HCT116 (cell line): ENCODE measurements at regions not wholly inside any gene's neighbourhood (a gene's known extent, or its start where the extent isn't known, plus 50 kb on each side); places are given as distances from the start of the nearest gene placed in this dataset.

Experiments
- ATAC-seq: fragments of 200-7000 bp; cut with Tn5 transposase; 2 replicates; pipeline ENCODE4 v1.9.1; 2020; ENCODE audit warnings: mild to moderate bottlenecking, moderate library complexity
- BruUV-seq: library from RNA; stranded (reverse); fragments of 400-500 nt; replicated peaks from 2 replicates; lab custom pipeline; 2021; lab: Mats Ljungman, UMichigan
- CTCF ChIA-PET: fragments of 300-600 bp; sonication (Branson Sonifier 250); formaldehyde crosslinking; loops from one replicate; lab custom pipeline; 2021; ENCODE audit warnings: antibody characterized with exemption; lab: Charles Lee
- POLR2A ChIA-PET: fragments of 300-600, 350-600 bp; sonication (Branson Sonifier 250); formaldehyde crosslinking; loops from one replicate; lab custom pipeline; 2021; ENCODE audit warnings: antibody characterized with exemption; lab: Charles Lee
- RAD21 ChIA-PET, 2 experiments: fragments of 300-600 bp; sonication (Branson Sonifier 250); formaldehyde crosslinking; loops; one replicate each; lab custom pipeline; 2023; ENCODE audit warnings: low total read pairs in 2 of 2; ENCODE audit not compliant: uncharacterized antibody in 2 of 2, unreplicated experiment in 2 of 2, low non-redundant PET in 1 of 2; lab: Charles Lee
- DNase-seq: peaks from one replicate; pipeline ENCODE4 v3.0.0-alpha.2; 2010; ENCODE audit warnings: low read depth, low spot score
- H2AFZ ChIP-seq: fragments of 200-600 bp; shearing (Covaris generic), sonication (generic); 2 replicates; pipeline ENCODE4 v1.6.1; 2017; ENCODE audit warnings: low read depth, mixed run types, mixed read lengths, antibody characterized with exemption, low read length; ENCODE audit not compliant: poor library complexity, severe bottlenecking
- H3K27ac ChIP-seq: 2 replicates; pipeline ENCODE4 v1.5.1; 2012; ENCODE audit warnings: low read depth, low read length
- H3K27me3 ChIP-seq: fragments of 200-600 bp; sonication (generic); 2 replicates; pipeline ENCODE4 v1.6.1; 2016; ENCODE audit warnings: mixed run types, low read length, mixed read lengths; ENCODE audit not compliant: insufficient read depth
- H3K36me3 ChIP-seq, 2 experiments: fragments of 200-500 bp in 1 of 2; fragments of 200-600 bp in 1 of 2; sonication (Bioruptor generic) in 1 of 2; sonication (generic) in 1 of 2; 2 replicates each; pipeline versions ENCODE4 v1.5.1 to v1.6.1; 2014 to 2016; ENCODE audit warnings: low read length in 2 of 2, inconsistent platforms in 1 of 2, mixed read lengths in 1 of 2, mixed run types in 1 of 2; ENCODE audit not compliant: insufficient read depth in 2 of 2, control insufficient read depth in 1 of 2
- H3K4me1 ChIP-seq, 2 experiments: fragments of 200-600 bp in 1 of 2; sonication (generic) in 1 of 2; 2 replicates each; pipeline versions ENCODE4 v1.5.1 to v1.6.1; 2012 to 2017; ENCODE audit warnings: low read length in 2 of 2, inconsistent platforms in 1 of 2, mild to moderate bottlenecking in 1 of 2, mixed read lengths in 1 of 2, mixed run types in 1 of 2, moderate library complexity in 1 of 2; ENCODE audit not compliant: insufficient read depth in 2 of 2, control insufficient read depth in 1 of 2
- H3K4me2 ChIP-seq: fragments of 200-600 bp; sonication (generic); 2 replicates; pipeline ENCODE4 v1.6.1; 2017; ENCODE audit warnings: mixed run types, low read length, mixed read lengths
- H3K4me3 ChIP-seq, 2 experiments: fragments of 200-600 bp in 1 of 2; sonication (generic) in 1 of 2; replicated peaks in 1 of 2; 2 replicates each; pipeline ENCODE4 v1.5.1; 2011 to 2016; ENCODE audit warnings: low read length in 2 of 2, control low read depth in 1 of 2, low read depth in 1 of 2, mild to moderate bottlenecking in 1 of 2, mixed read lengths in 1 of 2, mixed run types in 1 of 2
- H3K79me2 ChIP-seq: fragments of 200-600 bp; sonication (generic); 2 replicates; pipeline ENCODE4 v1.6.1; 2017; ENCODE audit warnings: mild to moderate bottlenecking, mixed run types, low read length, moderate library complexity, mixed read lengths; ENCODE audit not compliant: insufficient read depth
- H3K9ac ChIP-seq: fragments of 200-600 bp; sonication (generic); 2 replicates; pipeline ENCODE4 v1.6.1; 2016; ENCODE audit warnings: low read length, mixed read lengths
- H3K9me2 ChIP-seq: fragments of 200-600 bp; sonication (generic), shearing (Covaris generic); 2 replicates; pipeline ENCODE4 v1.6.1; 2017; ENCODE audit warnings: mixed run types, mild to moderate bottlenecking, moderate library complexity; ENCODE audit not compliant: insufficient read depth
- H3K9me3 ChIP-seq, 2 experiments: fragments of 200-500 bp in 1 of 2; fragments of 200-600 bp in 1 of 2; sonication (Bioruptor generic) in 1 of 2; sonication (generic) in 1 of 2; 2 replicates each; pipeline ENCODE4 v1.6.1; 2014 to 2017; ENCODE audit warnings: low read length in 2 of 2, mixed read lengths in 2 of 2, inconsistent platforms in 1 of 2, low read depth in 1 of 2, mild to moderate bottlenecking in 1 of 2, mixed run types in 1 of 2, moderate library complexity in 1 of 2; ENCODE audit not compliant: control insufficient read depth in 1 of 2, insufficient read depth in 1 of 2
- H4K20me1 ChIP-seq: fragments of 200-600 bp; sonication (generic), shearing (Covaris generic); 2 replicates; pipeline ENCODE4 v1.6.1; 2017; ENCODE audit warnings: mixed run types, mild to moderate bottlenecking, moderate library complexity; ENCODE audit not compliant: insufficient read depth
- CEBPB ChIP-seq: IDR thresholded peaks from 2 replicates; pipeline ENCODE4 v1.6.1; 2012; ENCODE audit warnings: low read depth
- ELF1 ChIP-seq: IDR thresholded peaks from 2 replicates; pipeline ENCODE4 v1.6.1; 2012; ENCODE audit warnings: low read depth, borderline replicate concordance
- RAD21 ChIP-seq: IDR thresholded peaks from 2 replicates; pipeline ENCODE4 v1.6.1; 2012; ENCODE audit warnings: low read depth, mild to moderate bottlenecking
- ZNF274 ChIP-seq: fragments of 200-500 bp; sonication (Bioruptor generic); IDR thresholded peaks from 2 replicates; pipeline ENCODE4 v1.6.1; 2014; ENCODE audit warnings: mild to moderate bottlenecking, low read depth, low read length, inconsistent platforms
- intact Hi-C: fragments of 100-400 bp; cut with micrococcal nuclease; formaldehyde crosslinking; loops from 2 replicates; pipeline ENCODE4 v1.10.0; 2022
- TF ChIP-seq, protein P1 (sequence below): IDR thresholded peaks from 2 replicates; pipeline ENCODE4 v1.6.1; 2012
- TF ChIP-seq, protein P2 (sequence below): IDR thresholded peaks from 2 replicates; pipeline ENCODE4 v1.6.1; 2012; ENCODE audit warnings: low read depth
- TF ChIP-seq, protein P3 (sequence below), 3 experiments: fragments of 200-600 bp in 1 of 3; sonication (generic) in 1 of 3; IDR thresholded peaks in 2 of 3; conservative IDR thresholded peaks in 1 of 3; 2 replicates each; pipeline ENCODE4 v1.5.1; 2012 to 2017; ENCODE audit warnings: low read depth in 2 of 3, low read length in 2 of 3, antibody characterized with exemption in 1 of 3, borderline replicate concordance in 1 of 3, control low read depth in 1 of 3, mild to moderate bottlenecking in 1 of 3, mixed read lengths in 1 of 3, mixed run types in 1 of 3, moderate library complexity in 1 of 3; ENCODE audit not compliant: insufficient read depth in 1 of 3
- TF ChIP-seq, protein P4 (sequence below): IDR thresholded peaks from 2 replicates; pipeline ENCODE4 v1.6.1; 2012

DNA sequence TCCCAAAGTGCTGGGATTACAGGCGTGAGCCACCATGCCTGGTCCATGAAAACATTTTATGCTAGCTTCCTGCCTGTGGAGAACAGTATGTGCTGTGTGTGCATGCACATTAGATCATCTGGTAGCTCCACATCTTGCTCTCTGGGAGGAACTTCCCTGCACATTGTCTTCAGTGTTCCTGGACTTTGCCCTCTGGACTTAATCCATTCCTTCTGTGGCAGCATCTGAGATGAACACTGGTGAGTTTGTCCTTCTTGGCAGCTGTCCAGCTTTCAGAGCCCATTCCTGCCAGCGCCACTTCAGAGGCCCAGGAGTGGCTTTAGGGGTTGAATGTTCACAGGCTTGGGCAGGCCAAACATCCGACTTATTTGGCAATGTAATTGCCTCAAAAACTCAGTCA, 65.2 kb downstream of the POU3F3 start:
- POLR2A ChIA-PET = no interaction called here
- BruUV-seq = no TSS peak
- intact Hi-C loops = no loop called here
- H4K20me1 ChIP-seq = no peaks in the 10 kb centered on the region
- no peak overlapping the region for H2AFZ ChIP-seq
- no peaks in the 10 kb centered on the region; the same call in 1 of the 2 replicates for H3K27me3 ChIP-seq
- no peaks in the 10 kb centered on the region for H3K36me3 ChIP-seq
- H3K4me2 ChIP-seq = no peak overlapping the region
- H3K79me2 ChIP-seq = no peaks in the 10 kb centered on the region
- RAD21 ChIA-PET = no interaction called here
- no peaks in the 10 kb centered on the region for H3K9me3 ChIP-seq
- no peak overlapping the region for H3K4me3 ChIP-seq
- TF ChIP-seq, protein P1, sequence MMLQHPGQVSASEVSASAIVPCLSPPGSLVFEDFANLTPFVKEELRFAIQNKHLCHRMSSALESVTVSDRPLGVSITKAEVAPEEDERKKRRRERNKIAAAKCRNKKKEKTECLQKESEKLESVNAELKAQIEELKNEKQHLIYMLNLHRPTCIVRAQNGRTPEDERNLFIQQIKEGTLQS = no peak
- TF ChIP-seq RAD21 = no peak
- no peak for TF ChIP-seq ELF1
- TF ChIP-seq ZNF274 = no peak
- TF ChIP-seq, protein P2, sequence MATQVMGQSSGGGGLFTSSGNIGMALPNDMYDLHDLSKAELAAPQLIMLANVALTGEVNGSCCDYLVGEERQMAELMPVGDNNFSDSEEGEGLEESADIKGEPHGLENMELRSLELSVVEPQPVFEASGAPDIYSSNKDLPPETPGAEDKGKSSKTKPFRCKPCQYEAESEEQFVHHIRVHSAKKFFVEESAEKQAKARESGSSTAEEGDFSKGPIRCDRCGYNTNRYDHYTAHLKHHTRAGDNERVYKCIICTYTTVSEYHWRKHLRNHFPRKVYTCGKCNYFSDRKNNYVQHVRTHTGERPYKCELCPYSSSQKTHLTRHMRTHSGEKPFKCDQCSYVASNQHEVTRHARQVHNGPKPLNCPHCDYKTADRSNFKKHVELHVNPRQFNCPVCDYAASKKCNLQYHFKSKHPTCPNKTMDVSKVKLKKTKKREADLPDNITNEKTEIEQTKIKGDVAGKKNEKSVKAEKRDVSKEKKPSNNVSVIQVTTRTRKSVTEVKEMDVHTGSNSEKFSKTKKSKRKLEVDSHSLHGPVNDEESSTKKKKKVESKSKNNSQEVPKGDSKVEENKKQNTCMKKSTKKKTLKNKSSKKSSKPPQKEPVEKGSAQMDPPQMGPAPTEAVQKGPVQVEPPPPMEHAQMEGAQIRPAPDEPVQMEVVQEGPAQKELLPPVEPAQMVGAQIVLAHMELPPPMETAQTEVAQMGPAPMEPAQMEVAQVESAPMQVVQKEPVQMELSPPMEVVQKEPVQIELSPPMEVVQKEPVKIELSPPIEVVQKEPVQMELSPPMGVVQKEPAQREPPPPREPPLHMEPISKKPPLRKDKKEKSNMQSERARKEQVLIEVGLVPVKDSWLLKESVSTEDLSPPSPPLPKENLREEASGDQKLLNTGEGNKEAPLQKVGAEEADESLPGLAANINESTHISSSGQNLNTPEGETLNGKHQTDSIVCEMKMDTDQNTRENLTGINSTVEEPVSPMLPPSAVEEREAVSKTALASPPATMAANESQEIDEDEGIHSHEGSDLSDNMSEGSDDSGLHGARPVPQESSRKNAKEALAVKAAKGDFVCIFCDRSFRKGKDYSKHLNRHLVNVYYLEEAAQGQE = no peak
- TF ChIP-seq CEBPB = no peak
- TF ChIP-seq, protein P3, sequence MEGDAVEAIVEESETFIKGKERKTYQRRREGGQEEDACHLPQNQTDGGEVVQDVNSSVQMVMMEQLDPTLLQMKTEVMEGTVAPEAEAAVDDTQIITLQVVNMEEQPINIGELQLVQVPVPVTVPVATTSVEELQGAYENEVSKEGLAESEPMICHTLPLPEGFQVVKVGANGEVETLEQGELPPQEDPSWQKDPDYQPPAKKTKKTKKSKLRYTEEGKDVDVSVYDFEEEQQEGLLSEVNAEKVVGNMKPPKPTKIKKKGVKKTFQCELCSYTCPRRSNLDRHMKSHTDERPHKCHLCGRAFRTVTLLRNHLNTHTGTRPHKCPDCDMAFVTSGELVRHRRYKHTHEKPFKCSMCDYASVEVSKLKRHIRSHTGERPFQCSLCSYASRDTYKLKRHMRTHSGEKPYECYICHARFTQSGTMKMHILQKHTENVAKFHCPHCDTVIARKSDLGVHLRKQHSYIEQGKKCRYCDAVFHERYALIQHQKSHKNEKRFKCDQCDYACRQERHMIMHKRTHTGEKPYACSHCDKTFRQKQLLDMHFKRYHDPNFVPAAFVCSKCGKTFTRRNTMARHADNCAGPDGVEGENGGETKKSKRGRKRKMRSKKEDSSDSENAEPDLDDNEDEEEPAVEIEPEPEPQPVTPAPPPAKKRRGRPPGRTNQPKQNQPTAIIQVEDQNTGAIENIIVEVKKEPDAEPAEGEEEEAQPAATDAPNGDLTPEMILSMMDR (IDR thresholded peaks at IDR 0.05 in 2 of 3, conservative IDR thresholded peaks at IDR 0.05 in 1 of 3; ENCODE audit: borderline replicate concordance in 1 of 3, insufficient read depth in 1 of 3, low read depth in 2 of 3, low read length in 2 of 3) = no peak
- TF ChIP-seq, protein P4, sequence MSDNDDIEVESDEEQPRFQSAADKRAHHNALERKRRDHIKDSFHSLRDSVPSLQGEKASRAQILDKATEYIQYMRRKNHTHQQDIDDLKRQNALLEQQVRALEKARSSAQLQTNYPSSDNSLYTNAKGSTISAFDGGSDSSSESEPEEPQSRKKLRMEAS = no peak
- ATAC-seq = peak; percentile 17; the same call in 1 of the 2 replicates
- peaks cover 4 to 6% of the 10 kb centered on the region in 2 experiments; a peak in 2 of 4 replicates for H3K4me1 ChIP-seq
- no peaks in the 10 kb centered on the region for H3K9me2 ChIP-seq
- CTCF ChIA-PET = no interaction called here
- H3K27ac ChIP-seq = no peak overlapping the region
- no peak for DNase-seq
- H3K9ac ChIP-seq = no peak overlapping the region
